ENCODE measurements at regions not wholly inside any gene's neighbourhood (a gene's known extent, or its start where the extent isn't known, plus 50 kb on each side); places are given as distances from the start of the nearest gene placed in this dataset.

DNA sequence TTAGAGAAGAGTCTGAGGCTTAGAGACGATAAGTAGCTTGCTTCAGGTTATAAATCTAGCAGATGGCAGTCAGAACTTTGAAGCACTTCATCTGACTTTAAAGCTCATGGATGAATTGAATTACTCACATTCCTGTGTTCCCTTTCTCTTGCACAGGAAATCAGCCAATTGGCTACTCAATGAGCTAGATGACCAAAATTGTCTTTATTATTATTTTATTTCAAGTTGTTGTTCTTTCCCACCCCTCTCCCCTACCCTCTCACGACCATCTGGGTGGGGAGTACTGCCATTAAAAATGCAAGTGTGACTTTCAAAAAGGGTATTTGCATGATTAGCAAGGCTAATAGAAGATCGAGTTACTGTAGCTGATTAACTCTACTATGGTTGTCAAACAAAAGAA, 491.1 kb downstream of the NR4A2 start:
- no peak overlapping the region for H3K4me3 ChIP-seq (replicated peaks in 1 of 2; ENCODE audit: low read depth in 2 of 2, low read length in 2 of 2)
- TF ChIP-seq, protein P1, sequence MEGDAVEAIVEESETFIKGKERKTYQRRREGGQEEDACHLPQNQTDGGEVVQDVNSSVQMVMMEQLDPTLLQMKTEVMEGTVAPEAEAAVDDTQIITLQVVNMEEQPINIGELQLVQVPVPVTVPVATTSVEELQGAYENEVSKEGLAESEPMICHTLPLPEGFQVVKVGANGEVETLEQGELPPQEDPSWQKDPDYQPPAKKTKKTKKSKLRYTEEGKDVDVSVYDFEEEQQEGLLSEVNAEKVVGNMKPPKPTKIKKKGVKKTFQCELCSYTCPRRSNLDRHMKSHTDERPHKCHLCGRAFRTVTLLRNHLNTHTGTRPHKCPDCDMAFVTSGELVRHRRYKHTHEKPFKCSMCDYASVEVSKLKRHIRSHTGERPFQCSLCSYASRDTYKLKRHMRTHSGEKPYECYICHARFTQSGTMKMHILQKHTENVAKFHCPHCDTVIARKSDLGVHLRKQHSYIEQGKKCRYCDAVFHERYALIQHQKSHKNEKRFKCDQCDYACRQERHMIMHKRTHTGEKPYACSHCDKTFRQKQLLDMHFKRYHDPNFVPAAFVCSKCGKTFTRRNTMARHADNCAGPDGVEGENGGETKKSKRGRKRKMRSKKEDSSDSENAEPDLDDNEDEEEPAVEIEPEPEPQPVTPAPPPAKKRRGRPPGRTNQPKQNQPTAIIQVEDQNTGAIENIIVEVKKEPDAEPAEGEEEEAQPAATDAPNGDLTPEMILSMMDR (IDR thresholded peaks at IDR 0.05; ENCODE audit: low read depth, low read length): no peak
- DNase-seq (ENCODE audit: low read depth in 2 of 2): no peak

DNA sequence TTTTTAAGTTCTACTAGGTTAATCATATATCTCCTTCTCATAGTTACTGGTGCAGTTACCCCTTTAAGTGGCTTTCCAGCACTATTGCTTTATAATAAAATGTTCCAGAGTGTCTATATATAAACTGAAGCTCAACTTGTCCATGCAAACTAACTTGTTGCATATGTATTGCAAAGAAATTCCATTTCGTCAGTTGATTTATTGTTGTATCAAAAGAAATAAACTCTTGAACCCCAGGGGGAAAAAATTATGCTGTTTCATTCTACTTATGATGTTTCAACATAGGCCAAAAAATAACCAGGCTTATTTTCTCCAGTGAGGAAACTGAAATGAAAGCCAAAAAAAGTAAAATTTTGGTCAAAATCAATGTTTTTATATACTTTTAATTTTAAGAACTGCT, 491.9 kb downstream of the NR4A2 start:
- TF ChIP-seq, protein P1 (IDR thresholded peaks at IDR 0.05; ENCODE audit: low read depth, low read length): no peak
- no peak overlapping the region for H3K4me3 ChIP-seq (replicated peaks in 1 of 2; ENCODE audit: low read depth in 2 of 2, low read length in 2 of 2)
- DNase-seq (ENCODE audit: low read depth in 2 of 2): no peak

DNA sequence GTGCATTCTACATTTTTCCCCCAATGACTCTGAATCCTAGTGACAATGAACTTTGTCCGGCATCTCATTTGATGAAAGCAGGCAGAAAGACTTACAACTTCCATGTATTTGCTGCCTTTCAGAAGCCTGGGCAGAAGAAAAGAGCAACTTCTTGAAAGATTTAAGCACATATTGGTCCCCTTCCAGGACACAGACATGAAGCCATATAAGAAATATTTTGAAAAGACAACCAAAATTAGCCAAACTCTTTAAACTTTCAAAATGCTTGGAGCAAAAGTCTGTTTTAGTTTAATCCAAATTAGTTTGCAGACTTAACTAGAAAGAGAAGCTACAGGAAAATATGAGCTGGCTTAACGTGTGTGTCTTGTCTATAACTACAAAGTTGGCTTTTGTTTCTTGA, 492.5 kb downstream of the NR4A2 start:
- no peak for DNase-seq (ENCODE audit: low read depth in 2 of 2)
- TF ChIP-seq, protein P1 (IDR thresholded peaks at IDR 0.05; ENCODE audit: low read depth, low read length): no peak
- H3K4me3 ChIP-seq (replicated peaks in 1 of 2; ENCODE audit: low read depth in 2 of 2, low read length in 2 of 2): no peak overlapping the region

DNA sequence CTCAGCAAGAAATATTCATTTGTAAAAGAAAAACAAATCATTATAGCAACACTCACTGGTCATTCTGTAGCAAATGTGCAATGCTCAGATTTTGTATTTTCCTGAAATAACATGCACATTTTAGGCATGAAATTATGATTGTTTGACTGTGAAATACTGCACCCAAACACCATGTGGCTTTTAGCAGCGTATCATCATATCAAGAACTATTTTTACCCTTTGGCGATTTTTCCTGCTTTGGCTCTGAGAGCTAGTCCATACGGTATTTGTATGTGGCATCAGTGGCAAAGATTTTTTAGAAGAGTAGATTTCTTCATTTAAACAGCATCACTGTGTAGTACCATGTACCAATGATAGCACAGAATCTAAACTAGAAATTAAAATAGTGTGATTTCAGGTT, 493.1 kb downstream of the NR4A2 start:
- DNase-seq (ENCODE audit: low read depth in 2 of 2): no peak
- TF ChIP-seq, protein P1 (IDR thresholded peaks at IDR 0.05; ENCODE audit: low read depth, low read length): no peak
- H3K4me3 ChIP-seq (replicated peaks in 1 of 2; ENCODE audit: low read depth in 2 of 2, low read length in 2 of 2): no peak overlapping the region

DNA sequence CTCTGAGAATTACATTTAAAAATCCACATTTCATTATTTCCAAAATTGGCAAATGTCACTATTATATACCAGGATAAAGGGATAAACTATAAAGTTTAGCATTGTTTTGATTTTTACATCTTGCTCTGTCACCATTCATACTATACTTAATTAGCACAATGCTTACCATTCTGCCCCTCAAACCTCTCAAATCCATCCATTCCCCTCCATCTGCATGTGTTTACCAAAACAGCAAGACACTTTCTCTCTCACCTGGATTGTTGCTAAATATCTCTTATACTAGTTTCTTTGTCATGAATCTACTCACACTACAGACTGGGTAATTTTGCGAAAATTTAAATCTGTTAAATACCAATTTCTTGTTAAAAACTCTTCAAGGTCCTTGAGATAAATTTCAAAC, 496.1 kb downstream of the NR4A2 start:
- H3K4me3 ChIP-seq (replicated peaks in 1 of 2; ENCODE audit: low read depth in 2 of 2, low read length in 2 of 2): no peak overlapping the region
- DNase-seq (ENCODE audit: low read depth in 2 of 2): no peak
- TF ChIP-seq, protein P1 (IDR thresholded peaks at IDR 0.05; ENCODE audit: low read depth, low read length): no peak

DNA sequence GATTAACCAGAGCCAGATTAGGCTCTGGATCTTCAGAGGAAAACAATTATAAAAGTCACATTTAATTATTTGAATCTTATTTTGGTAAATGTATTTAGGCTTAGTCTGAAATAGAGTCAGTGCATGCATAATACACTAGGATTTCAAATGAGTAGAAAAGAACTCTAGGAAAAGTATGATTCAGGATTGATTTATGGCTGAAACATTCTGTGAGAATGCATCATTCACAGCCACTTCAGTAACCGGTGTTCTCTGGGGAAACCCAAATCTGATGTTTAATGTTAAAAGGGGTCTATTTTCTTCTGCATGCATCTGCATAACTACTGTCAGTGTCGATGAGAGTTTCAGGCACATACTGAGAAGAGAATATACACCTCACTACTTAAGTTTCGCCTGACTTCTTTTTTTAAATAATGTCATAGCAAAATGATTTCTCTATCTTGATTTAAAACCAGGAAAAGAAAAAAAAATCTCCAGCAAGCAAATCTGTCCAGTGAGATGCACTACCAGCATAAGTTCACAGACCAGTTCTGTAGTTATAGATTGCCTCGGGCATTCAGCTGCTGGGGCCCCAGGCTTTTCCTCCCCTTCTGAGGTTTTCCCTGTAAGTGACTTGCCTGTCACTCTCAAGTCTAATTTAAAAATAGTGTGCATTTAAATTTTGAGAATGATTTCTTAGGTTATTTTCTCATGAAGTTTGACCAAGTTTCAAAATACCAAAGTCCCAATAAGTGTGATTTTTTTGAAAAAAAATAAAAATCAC, 501.5 kb downstream of the NR4A2 start:
- no peak overlapping the region for H3K4me3 ChIP-seq (replicated peaks in 1 of 2; ENCODE audit: low read depth in 2 of 2, low read length in 2 of 2)
- DNase-seq (ENCODE audit: low read depth in 2 of 2): no peak
- TF ChIP-seq, protein P1 (IDR thresholded peaks at IDR 0.05; ENCODE audit: low read depth, low read length): no peak

- DNase-seq (ENCODE audit: low read depth in 2 of 2): no peak
- no peak overlapping the region for H3K4me3 ChIP-seq (replicated peaks in 1 of 2; ENCODE audit: low read depth in 2 of 2, low read length in 2 of 2)
Observed at GRCh38 chr2:155830351-155830750, 502.2 kb downstream of the NR4A2 start.

More at GRCh38 chr2:155830351-155830750, 502.2 kb downstream of the NR4A2 start:
- TF ChIP-seq, protein P1 (IDR thresholded peaks at IDR 0.05; ENCODE audit: low read depth, low read length): no peak
